K562 (cell line): ENCODE measurements at regions not wholly inside any gene's neighbourhood (a gene's known extent, or its start where the extent isn't known, plus 50 kb on each side); places are given as distances from the start of the nearest gene placed in this dataset.

Source experiments
- AFF4 ChIP-seq: sonication (generic); formaldehyde crosslinking; IDR thresholded peaks from 2 replicates; pipeline ENCODE4 v1.8.0; 2023; ENCODE audit warnings: mild to moderate bottlenecking, missing genetic modification reagents
- BDP1 ChIP-seq: IDR thresholded peaks from 3 replicates; pipeline ENCODE4 v1.6.1; 2011; ENCODE audit not compliant: insufficient read length, insufficient read depth
- BRD4 ChIP-seq: fragments of 200-600 bp; sonication (generic); IDR thresholded peaks from 2 replicates; pipeline ENCODE4 v1.6.1; 2017; ENCODE audit warnings: inconsistent platforms
- CHCHD3 ChIP-seq: fragments of 250-450 bp; sonication (Bioruptor Pico); IDR thresholded peaks from 2 replicates; pipeline ENCODE4 v2.1.2; 2022; ENCODE audit warnings: mild to moderate bottlenecking
- EGR1 ChIP-seq: fragments of 450-650 bp; conservative IDR thresholded peaks from 2 replicates; pipeline ENCODE4 v1.6.1; 2017; ENCODE audit warnings: mild to moderate bottlenecking
- FOS ChIP-seq: IDR thresholded peaks from 3 replicates; pipeline ENCODE4 v1.6.1; 2011; ENCODE audit not compliant: insufficient read length; ENCODE audit errors: extremely low read depth
- GATAD2A ChIP-seq: fragments of 450-650 bp; IDR thresholded peaks from 2 replicates; pipeline ENCODE4 v1.6.1; 2017
- MTA3 ChIP-seq: fragments of 450-650 bp; formaldehyde crosslinking; IDR thresholded peaks from 2 replicates; pipeline ENCODE4 v1.6.1; 2017; ENCODE audit warnings: mild to moderate bottlenecking, borderline replicate concordance
- PHB2 ChIP-seq: fragments of 450-650 bp; IDR thresholded peaks from 2 replicates; pipeline ENCODE4 v1.6.1; 2017; ENCODE audit warnings: low read depth
- POLR2AphosphoS5 ChIP-seq: IDR thresholded peaks from 2 replicates; pipeline ENCODE4 v1.6.1; 2011; ENCODE audit warnings: mild to moderate bottlenecking, low read depth, low read length, moderate library complexity; ENCODE audit not compliant: control insufficient read depth, insufficient read depth
- SP1 ChIP-seq: sonication (generic); formaldehyde crosslinking; IDR thresholded peaks from 2 replicates; pipeline ENCODE4 v1.8.1; 2022; ENCODE audit warnings: mild to moderate bottlenecking, missing genetic modification reagents
- ZNF561 ChIP-seq: fragments of 450-650 bp; formaldehyde crosslinking; conservative IDR thresholded peaks from 2 replicates; pipeline ENCODE4 v1.4.0; 2020; ENCODE audit warnings: mild to moderate bottlenecking, moderate library complexity
- TF ChIP-seq, protein P1 (sequence below), 3 experiments: IDR thresholded peaks in 2 of 3; conservative IDR thresholded peaks in 1 of 3; 2 replicates each; pipeline ENCODE4 v1.5.1; 2011 to 2012; ENCODE audit warnings: low read length in 3 of 3, mild to moderate bottlenecking in 3 of 3, control low read depth in 2 of 3, improper control_type of control experiment in 1 of 3, inconsistent platforms in 1 of 3, low read depth in 1 of 3, mixed read lengths in 1 of 3, moderate library complexity in 1 of 3; ENCODE audit not compliant: insufficient read depth in 2 of 3

GRCh38 chr1:244235157-244235556 is 184.1 kb downstream of the ZBTB18 start:
- no peak for TF ChIP-seq SP1 (CRISPR knock-in tag)
- TF ChIP-seq ZNF561 (CRISPR knock-in tag) = no peak
- TF ChIP-seq CHCHD3 (CRISPR knock-in tag) = no peak
- TF ChIP-seq, protein P1, sequence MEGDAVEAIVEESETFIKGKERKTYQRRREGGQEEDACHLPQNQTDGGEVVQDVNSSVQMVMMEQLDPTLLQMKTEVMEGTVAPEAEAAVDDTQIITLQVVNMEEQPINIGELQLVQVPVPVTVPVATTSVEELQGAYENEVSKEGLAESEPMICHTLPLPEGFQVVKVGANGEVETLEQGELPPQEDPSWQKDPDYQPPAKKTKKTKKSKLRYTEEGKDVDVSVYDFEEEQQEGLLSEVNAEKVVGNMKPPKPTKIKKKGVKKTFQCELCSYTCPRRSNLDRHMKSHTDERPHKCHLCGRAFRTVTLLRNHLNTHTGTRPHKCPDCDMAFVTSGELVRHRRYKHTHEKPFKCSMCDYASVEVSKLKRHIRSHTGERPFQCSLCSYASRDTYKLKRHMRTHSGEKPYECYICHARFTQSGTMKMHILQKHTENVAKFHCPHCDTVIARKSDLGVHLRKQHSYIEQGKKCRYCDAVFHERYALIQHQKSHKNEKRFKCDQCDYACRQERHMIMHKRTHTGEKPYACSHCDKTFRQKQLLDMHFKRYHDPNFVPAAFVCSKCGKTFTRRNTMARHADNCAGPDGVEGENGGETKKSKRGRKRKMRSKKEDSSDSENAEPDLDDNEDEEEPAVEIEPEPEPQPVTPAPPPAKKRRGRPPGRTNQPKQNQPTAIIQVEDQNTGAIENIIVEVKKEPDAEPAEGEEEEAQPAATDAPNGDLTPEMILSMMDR (IDR thresholded peaks at IDR 0.05 in 2 of 3, conservative IDR thresholded peaks at IDR 0.05 in 1 of 3; ENCODE audit: insufficient read depth in 2 of 3, low read depth in 1 of 3, low read length in 3 of 3) = no peak
- no peak for TF ChIP-seq BRD4
- no peak for TF ChIP-seq BDP1
- no peak for TF ChIP-seq EGR1
- TF ChIP-seq POLR2AphosphoS5 = no peak
- no peak for TF ChIP-seq MTA3
- no peak for TF ChIP-seq AFF4 (CRISPR knock-in tag)
- TF ChIP-seq PHB2 = no peak
- TF ChIP-seq GATAD2A = no peak
- no peak for TF ChIP-seq FOS
